ENCODE measurements at regions not wholly inside any gene's neighbourhood (a gene's known extent, or its start where the extent isn't known, plus 50 kb on each side); places are given as distances from the start of the nearest gene placed in this dataset.
"Not testable (repeated sequence)": the region's sequence is repeated elsewhere in the genome, so short reads cannot be mapped to it uniquely, and the experiment has no call there.

DNA sequence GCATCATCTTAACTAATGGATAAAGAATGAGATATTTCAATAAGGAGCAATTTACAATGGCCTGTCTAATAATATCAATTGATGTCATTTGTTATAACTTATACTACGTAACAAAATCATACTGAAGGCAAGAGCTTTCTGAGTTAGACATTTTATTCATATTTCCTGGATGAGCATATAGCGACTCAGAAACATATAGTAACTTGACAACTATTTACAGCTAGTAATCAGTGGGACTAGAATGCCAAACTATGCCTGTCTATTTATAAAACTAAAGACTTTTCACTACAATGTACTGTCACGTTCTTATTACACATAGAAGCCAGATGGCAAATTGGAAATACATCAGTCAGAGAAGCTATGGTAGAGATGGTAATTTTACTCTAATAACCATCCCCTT is 766.2 kb upstream of the TMEFF2 start:
- no peak for DNase-seq

DNA sequence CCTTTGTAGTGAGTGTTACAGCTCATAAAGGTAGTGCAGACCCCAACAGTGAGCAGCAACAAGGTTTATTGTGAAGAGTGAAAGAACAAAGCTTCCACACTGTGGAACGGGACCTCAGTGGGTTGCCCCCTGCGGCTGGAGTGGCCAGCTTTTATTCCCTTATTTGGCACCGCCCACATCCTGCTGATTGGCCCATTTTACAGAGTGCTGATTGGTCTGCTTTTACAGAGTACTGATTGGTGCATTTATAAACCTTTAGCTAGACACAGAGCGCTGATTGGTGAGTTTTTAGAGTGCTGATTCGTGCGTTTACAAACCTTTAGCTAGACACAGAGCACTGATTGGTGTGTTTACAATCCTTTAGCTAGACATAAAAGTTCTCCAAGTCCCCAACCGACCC is 763.9 kb upstream of the TMEFF2 start:
- DNase-seq: not testable (repeated sequence)

DNA sequence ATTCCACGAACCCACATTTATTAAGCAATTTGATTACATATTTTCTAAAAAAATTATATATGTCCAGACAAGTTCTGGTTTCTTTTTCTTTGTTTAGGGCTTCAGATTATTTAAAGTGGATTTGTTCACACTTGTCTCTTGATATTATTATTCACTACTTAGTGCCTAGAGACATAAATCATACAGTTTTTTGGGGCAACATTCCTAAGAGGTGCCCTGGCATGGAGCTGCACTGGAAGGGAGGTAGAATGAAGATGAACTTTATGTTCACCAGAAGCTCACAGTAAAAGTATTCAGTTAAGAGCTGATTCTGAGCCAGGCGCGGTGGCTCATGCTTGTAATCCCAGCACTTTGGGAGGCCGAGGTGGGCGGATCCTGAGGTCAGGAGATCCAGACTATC is 762.7 kb upstream of the TMEFF2 start:
- no peak for DNase-seq

DNA sequence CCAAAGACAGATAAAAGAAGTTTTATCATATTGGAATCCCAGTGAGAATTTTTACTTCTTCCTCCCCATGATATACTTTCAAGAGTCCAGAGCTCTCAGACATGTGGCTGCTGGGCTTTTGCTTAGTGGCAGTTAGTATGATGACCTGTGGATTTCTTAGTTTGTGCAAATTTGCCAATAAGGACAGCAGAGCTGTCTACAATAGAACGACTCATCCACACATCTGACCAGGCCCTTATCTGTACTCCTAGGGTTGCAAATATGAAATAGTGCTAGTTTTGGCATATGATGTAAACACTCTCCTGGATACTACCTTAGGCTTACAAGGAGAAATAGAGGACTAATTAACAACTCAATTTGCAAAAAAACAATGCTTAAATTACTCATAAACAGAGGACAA is 758.4 kb upstream of the TMEFF2 start:
- no peak for DNase-seq

DNA sequence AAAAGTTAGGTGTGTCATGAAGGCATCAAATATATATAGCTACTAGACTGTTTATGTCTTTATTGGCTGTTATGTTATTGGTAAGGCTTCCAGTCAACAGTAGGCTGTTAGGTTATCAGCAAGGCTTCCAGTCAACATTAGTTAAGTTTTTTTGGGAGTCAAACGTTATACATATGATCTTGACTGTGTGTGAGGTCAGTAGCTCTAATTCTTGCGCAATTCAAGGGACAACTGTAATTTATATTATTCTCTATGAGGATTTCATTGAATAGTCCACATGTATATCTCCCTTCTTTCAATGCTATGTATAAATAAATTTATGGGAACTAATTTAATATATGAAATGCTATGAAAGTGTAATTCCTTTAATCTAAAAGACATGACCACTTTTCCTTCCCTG is 757.5 kb upstream of the TMEFF2 start:
- DNase-seq: no peak

DNA sequence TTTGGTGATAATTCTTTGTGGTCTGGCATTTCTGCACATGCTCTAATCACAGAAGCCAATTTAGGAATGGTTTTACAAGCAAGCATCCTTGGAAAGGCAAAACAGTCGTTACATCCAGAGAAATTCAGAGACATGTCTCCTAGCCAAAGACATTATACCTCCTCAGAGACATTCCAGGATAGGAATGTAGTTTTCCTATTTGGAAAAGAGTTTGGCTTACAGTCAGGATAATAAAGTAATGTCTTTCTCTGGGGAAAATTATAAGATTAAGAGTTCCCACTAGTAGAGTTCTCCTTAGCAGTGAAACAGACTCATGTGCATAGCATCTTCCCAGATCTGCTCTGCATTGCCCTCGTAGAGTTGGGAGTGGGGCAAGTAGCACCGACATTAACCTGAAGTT is 753.6 kb upstream of the TMEFF2 start:
- no peak for DNase-seq

DNA sequence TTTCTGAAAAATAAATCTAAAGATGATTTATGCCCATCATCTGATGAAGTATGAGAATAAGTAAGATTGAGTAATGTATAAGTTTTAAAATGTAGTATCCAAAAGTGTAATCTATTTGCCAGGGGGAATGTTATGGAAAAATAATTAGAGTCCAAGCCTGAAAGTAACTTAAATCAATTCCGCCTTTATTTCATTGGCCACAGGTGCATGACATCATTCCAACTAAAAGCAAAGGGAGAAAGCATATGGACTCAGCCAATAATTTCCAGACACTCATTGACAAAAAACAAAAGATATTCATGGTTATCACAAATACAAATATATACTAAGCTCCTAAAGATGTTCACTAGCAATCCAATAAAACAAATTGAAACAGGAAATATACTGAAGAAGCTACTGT is 752.6 kb upstream of the TMEFF2 start:
- DNase-seq: no peak

DNA sequence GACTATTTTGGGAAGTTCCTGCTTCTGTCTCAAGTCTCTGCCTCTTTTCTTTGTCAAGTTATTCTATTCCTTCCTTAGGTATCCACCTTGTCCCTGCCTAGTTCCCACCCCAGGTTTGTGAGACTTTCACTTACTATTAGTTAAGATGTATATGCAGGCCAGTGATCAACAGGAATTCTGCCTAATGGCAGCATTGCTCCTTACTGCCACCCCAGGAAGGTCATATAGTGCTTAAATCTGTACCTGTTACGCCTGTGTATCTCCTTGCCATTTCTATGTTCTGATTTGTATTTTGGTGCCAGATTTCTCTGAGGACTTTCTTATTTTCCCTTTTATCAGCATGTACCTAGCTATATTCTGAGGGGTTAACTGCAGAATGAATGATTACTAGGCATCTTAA is 746.0 kb upstream of the TMEFF2 start:
- no peak for DNase-seq

DNA sequence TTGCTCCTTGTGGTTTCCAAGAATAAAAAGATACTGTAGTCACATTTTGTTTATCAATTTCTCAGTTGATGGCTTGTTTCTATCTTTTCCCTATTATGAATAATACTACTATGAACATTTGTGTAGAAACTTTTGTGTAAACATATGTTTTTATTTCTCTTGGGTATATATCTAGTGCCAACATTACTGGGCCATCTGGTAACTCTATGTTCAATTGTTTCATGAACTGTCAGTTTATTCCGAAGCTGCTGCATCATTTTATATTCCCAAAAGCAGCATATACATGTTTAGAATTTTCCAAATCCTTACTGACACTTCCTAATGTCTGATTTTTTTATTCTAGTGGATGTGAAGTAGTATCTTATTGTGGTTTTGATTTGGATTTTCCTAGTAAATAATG is 737.6 kb upstream of the TMEFF2 start:
- no peak for DNase-seq

DNA sequence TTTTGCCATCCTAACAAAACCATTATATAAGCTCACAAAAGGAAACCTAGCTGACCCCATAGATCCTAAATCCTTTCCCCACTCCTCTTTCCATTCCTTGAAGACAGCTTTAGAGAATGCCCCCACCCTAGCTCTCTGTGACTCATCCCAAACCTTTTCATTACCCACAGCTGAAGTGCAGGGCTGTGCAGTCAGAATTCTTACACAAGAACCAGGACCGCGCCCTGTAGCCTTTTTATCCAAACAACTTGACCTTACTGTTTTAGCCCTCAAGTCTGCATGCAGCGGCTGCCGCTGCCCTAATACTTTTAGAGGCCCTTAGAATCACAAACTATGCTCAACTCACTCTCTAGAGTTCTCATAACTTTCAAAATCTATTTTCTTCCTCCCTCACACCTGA is 726.9 kb upstream of the TMEFF2 start:
- DNase-seq: not testable (repeated sequence)

DNA sequence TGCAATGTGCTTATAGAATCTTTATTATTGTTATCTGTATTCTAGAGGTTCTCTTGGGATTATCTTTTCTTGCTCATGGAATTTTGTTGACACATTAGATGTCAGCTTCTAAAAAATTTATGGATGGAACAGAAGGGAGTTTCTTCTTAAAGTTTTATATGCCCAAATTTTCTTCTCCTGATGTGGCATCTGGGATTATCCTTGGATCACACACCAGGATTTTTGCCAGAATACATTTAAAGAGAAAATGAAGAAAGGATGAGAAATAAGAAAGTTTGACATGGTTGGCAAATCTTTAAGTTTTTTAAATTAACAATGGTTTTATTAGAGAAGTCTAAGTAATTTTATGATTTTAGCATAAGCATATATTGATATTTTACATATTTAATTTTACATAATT is 706.7 kb upstream of the TMEFF2 start:
- no peak for DNase-seq

DNA sequence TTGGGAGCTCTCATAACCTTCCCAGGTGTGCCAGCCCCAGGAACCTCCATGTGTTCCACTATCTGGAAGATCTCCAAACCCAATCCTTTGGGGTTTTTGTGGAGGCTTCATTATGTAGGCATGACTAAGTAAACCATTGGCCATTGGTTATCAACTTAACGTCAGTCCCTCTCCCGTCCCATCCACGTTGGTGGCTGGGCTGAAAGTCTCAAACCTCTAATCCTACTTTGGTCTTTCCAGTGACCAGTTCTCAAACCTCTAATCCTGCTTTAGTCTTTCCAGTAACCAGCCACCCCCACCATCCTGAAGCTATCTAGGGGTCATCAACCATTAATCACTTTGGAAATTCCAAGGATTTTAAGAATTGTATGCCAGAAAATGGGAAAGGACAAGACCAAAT is 704.7 kb upstream of the TMEFF2 start:
- no peak for DNase-seq

DNA sequence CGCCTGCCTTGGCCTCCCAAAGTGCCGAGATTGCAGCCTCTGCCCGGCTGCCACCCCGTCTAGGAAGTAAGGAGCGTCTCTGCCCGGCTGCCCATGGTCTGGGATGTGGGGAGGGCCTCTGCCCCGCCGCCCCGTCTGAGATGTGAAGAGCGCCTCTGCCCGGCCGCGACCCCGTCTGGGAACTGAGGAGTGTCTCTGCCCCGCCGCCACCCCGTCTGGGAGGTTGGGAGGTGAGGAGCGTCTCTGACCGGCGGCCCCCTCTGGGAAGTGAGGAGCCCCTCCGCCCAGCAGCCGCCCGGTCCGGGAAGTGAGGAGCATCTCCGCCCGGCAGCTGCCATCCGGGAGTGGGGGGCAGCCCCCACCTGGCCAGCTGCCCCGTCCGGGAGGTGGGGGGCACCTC is 699.2 kb upstream of the TMEFF2 start:
- DNase-seq: not testable (repeated sequence)

DNA sequence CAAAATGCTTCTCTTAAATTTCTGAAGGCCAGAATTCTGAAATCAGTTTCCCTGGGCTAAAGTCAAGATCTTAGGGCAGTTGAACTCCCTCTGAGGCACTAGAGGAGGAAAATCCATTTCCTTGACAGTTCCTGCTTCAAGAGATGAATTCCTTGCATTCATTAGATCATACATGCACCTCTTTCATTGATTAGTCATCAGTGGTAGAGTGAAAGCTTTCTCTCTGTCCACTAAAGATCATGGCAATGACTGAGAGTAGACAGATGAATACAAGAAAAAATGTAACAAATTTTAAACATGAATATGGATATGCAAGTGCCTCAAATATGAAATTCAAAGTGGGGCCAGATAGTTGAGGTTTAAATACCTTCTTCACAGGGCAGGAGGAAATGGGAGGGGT is 693.4 kb upstream of the TMEFF2 start:
- DNase-seq: no peak

DNA sequence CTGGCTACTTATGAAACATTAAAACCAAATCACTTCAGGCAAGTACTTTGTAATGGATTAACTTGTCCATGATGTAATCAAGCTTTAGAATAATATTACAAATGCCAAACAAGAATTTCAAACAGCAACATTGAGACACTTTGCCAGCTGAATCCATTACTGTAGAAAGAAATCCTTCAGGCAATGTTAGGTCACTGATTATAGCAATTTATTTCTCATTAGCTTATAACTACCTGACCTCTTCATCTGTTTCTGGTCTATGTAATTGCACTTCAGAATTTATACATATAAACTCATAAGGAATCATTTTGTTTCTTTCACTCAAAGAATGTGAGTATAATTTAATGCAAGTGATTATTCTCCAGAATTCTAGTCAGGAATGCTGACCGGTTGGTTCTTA is 692.6 kb upstream of the TMEFF2 start:
- no peak for DNase-seq

DNA sequence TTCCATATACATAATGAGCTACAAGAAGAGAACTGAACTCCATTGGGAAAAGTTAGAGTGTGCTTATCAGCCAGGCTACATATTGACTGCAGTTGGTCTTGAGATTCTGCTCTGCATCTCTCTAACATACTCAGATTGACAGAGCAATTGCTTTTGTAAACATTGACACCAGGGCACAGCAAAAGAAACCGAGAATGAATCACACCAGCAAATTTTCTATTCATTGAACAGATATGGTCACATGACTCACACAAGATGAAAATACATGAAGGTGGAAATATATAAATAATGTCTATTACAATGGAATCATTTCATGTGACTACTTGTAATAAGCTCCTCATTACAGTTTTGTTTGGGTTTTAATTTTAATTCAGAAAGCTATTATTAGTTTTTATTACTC is 691.9 kb upstream of the TMEFF2 start:
- DNase-seq: no peak

DNA sequence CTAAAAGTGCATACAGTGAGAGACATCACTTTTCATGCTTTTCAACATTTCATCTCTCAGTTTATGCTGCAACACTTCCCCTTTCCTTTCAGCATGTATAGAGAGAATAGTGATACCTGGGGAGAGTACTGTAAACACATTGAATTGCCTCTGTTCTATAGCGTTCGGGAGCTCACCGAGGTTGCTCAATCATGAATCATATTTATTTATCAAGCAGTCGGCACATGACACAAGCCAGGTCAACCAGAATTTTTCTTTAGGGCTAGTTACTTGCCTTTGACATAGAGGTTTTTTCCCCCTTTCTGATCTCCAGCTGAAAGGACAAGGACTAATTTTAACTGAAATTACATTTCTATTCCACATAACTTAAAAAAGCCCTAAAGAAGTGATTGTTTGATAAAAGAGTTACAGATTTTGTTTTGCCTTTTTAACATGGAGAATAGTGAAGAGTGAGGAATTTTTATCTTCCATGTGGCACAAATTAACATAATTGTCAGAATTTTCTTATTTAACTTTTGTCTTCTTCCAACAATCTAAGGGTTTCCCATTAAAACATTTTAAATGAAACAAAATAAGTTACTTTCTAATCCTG is 690.9 kb upstream of the TMEFF2 start:
- DNase-seq: no peak

DNA sequence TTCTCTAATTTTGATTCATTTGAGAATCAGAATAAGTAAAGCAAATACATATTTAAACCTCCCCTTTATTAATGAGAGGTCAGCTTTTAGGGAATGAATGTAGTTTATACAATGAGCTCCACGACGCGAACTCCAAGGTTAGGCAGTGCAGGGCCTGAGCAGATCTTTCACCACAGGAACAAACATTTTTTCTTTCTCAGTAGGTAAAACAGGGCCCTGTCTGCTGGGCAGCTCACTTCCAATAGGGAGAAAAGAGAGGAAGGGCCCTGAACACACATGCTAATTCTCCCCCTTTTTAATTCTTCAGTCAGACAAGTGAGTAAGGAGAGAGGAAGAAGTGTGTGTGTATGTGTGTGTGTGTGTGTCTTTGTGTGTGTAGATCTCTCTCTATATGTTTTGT is 682.4 kb upstream of the TMEFF2 start:
- no peak for DNase-seq

DNA sequence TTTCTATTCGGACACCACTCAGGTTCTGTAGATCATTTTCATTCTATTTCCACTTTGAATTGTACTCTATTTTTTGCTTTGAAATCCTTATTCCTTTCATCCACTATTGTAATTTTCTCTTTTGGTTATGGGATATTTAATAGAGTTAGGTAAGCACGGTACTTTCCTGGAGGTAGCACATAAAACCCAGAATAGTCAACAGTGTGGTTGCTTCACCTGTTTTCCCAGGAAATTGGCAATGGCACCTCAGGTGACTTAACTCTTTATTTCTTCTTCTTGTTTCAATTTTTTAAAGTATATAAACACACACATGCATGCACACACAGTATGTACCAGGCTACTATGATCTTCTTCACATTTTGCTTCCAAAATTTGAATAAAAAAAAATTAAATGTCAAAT is 682.0 kb upstream of the TMEFF2 start:
- DNase-seq: no peak

DNA sequence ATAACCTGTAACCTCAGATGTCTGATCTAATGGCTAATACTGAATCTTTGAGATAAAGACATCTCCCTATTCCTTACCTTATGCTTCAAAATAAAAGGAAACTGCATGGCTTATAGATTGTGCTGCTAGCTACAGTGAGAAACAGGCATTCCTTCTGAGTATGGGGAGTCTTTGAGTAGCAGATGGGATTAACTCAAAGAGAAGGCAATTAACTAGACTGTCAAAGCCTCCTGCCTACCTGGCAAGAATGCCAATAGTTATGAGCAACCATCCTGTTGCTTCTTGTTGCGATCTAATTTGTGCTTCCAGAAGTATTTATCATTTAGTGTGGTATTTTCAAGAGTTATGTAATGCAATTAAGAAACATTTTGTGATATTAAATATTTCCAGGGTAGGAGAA is 660.0 kb upstream of the TMEFF2 start:
- no peak for DNase-seq

DNA sequence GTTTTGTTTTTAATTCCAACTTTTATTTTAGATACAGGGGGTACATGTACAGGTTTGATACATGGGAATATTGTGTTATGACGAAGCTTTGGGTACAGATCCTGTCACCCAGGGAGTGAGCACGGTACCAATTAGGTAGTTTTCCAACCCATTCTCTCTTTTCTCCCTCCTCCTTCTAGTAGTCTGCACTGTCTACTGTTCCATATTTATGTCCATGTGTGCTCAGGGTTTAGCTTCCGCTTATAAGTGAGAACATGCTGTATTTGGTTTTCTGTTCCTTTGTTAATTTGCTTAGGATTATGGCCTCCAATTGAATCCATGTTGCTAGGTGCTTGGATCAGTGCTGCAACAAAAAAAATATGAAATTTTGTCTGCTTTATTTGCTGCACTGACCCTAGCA is 659.3 kb upstream of the TMEFF2 start:
- no peak for DNase-seq

DNA sequence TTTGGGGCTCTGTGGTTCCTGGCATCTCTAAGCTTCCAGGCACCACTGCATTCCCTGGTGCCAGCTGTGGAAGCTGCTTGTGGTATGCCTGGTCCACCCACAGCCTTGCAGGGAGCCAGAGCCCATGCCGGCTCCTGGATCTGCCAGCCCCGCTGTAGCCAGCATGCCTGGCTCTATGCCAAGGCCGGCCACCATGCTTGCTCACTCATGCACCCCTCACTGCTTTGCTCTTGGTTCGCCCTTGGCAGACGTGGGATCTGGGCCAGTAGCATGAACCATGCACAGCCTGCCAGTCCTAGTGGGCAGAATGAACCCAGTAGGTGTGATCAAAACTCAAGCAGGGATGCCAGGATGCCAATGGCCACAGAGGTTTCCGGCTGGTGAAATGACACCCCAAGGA is 634.2 kb upstream of the TMEFF2 start:
- no peak for DNase-seq

DNA sequence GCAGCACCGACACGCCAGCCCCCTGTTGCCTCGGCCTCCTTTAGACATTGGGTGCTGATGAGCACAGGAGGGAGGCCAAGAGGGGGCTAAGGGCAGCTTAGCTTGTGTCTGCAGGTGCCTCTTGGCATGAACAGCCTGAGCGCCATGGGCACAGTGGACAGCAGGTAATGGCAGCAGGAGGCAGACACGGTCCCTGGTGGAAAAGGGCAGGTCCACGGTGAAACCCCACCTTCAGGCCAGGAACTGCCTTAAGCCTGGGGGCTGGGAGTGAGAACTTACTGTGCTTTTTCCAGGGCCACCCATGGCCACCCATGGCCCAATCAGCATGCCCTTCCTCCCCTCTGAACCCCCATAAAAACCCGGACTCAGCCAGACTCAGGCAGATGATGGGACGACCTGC is 633.4 kb upstream of the TMEFF2 start:
- DNase-seq: no peak

DNA sequence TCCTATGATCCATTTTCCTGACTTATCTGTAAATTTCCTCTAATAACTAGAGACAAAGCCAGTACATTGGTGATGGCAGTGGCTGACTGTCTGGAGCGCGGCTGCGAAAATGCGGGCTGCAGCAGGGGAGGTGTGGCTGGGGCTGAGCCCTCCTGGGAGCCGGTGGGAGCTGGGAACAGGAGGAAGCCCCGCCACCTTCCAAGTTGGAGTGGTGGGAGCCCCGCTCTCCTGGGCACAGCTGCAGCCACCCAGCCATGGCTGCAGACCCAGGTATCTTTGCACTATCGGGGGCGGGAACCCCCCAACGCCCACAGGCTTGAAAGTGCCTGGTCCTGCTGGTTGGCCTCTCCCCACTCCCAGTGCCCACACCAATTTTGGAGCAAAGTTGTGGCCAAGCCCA is 633.0 kb upstream of the TMEFF2 start:
- no peak for DNase-seq

DNA sequence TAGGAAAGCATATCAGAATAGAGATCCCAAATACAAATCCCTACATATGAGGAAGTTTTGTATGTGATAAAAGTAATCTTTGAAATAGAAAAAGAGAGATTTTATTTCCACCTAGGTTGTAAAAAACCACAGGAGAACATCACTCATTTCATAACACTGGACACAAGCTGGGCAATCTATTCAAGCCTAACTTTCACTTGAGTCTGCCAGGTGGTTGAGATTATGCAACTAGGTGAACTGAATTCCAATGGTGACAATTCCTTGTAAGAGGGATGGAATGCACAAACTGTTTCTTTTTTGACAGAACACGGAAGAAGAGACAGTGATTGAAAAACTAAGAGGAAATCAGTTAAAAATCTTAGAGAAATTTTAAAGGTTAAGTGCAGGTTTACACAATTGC is 619.6 kb upstream of the TMEFF2 start:
- DNase-seq: no peak

DNA sequence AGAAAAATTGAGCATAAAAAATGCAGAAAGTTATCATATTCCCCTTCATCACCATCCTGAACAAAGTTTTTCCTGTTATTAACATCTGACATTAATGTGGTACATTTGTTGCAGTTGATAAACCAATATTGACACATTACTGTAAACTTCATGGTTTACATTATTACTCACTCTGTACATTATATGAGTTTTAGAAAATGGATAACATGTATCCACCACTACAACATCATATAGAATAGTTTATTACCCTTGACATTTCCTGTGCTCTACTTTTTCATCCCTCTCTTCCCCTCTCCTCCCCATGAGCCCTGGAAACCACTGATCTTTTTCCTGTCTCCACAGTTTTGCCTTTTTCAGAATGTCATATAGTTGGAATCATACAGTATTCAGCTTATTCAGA is 618.6 kb upstream of the TMEFF2 start:
- no peak for DNase-seq

Data from DMS 273 treated with DMSO at 0.1 percent for 48 hours (cell line).